Body of pancreas (tissue), 4 donors: ENCODE measurements at regions not wholly inside any gene's neighbourhood (a gene's known extent, or its start where the extent isn't known, plus 50 kb on each side); places are given as distances from the start of the nearest gene placed in this dataset.
"Not testable (repeated sequence)": the region's sequence is repeated elsewhere in the genome, so short reads cannot be mapped to it uniquely, and the experiment has no call there.

Experiments used
- ATAC-seq: fragments of 150-250 bp; one replicate; pipeline ENCODE4 v1.9.1; 2016
- DNase-seq, 4 donors: peaks; one replicate each; pipeline ENCODE4 v3.0.0-alpha.2; 2019
- H3K27ac ChIP-seq, 4 donors: fragments of 200-600 bp; sonication (generic); 1 replicate in 3 of 4; 2 replicates in 1 of 4; pipeline versions ENCODE4 v1.5.1 to v1.6.1; 2016 to 2019; ENCODE audit warnings: mild to moderate bottlenecking in 1 of 4, mixed read lengths in 1 of 4, moderate library complexity in 1 of 4
- H3K27me3 ChIP-seq, 2 donors: fragments of 200-600 bp; sonication (generic); one replicate each; pipeline ENCODE4 v1.6.0; 2016; ENCODE audit warnings: mild to moderate bottlenecking in 1 of 2
- H3K36me3 ChIP-seq, 2 donors: fragments of 200-600 bp; sonication (generic); replicated peaks in 1 of 2; 2 replicates each; pipeline ENCODE4 v1.5.1; 2016; ENCODE audit warnings: low read depth in 2 of 2; ENCODE audit not compliant: insufficient read depth in 1 of 2
- H3K4me1 ChIP-seq: fragments of 200-600 bp; sonication (generic); one replicate; pipeline ENCODE4 v1.6.0; 2016
- H3K4me3 ChIP-seq, 2 donors: fragments of 200-600 bp; sonication (generic); 1 replicate in 1 of 2; 2 replicates in 1 of 2; pipeline ENCODE4 v1.5.1; 2016 to 2019
- H3K9me3 ChIP-seq, 3 donors: fragments of 200-600 bp; sonication (generic); 1 replicate in 2 of 3; 2 replicates in 1 of 3; pipeline ENCODE4 v1.5.1; 2016
- CTCF ChIP-seq, 7 experiments: fragments of 450-650 bp in 4 of 7; fragments of 200-600 bp in 3 of 7; sonication (generic) in 3 of 7; IDR thresholded peaks; one replicate each; pipeline ENCODE4 v1.5.1; 2016 to 2019; ENCODE audit warnings: antibody characterized with exemption in 7 of 7
- POLR2A ChIP-seq, 3 donors: fragments of 450-650 bp; IDR thresholded peaks; one replicate each; pipeline ENCODE4 v1.6.1; 2016; ENCODE audit warnings: antibody characterized with exemption in 3 of 3, mild to moderate bottlenecking in 2 of 3
- WGBS, 2 donors: methylation state at CpG; one replicate each; pipeline ENCODE4 v1.1.5; 2017; 5-methylcytosine and 5-hydroxymethylcytosine counted together
- intact Hi-C: fragments of 100-400 bp; cut with DNase I; formaldehyde crosslinking; loops from one replicate; pipeline ENCODE4 v1.15.1; 2023

GRCh38 chr10:123221418-123221817, 67.2 kb downstream of the BUB3 start:
- no peaks in the 10 kb centered on the region for H3K9me3 ChIP-seq
- ATAC-seq = no peak
- H3K4me3 ChIP-seq = no peak overlapping the region
- TF ChIP-seq POLR2A (IDR thresholded peaks at IDR 0.05) = no peak
- no peak for TF ChIP-seq CTCF (IDR thresholded peaks at IDR 0.05)
- no peaks in the 10 kb centered on the region for H3K36me3 ChIP-seq
- intact Hi-C loops = no loop called here
- H3K4me1 ChIP-seq = no peaks in the 10 kb centered on the region
- no peak for DNase-seq
- H3K27ac ChIP-seq = no peak overlapping the region
- no peaks in the 10 kb centered on the region for H3K27me3 ChIP-seq

- intact Hi-C loops = no loop called here
- Histone ChIP-seq H3K27ac (no peak overlapping the region), H3K4me1 (no peaks in the 10 kb centered on the region), H3K27me3 (no peaks in the 10 kb centered on the region), H3K36me3 (no peaks in the 10 kb centered on the region), H3K4me3 (no peak overlapping the region), H3K9me3 (no peaks in the 10 kb centered on the region)
- 38 to 65% methylated on average over 4 of the region's 4 CpGs for WGBS, 2 donors
- ATAC-seq (no peak), DNase-seq (no peak)
- TF ChIP-seq CTCF (IDR thresholded peaks at IDR 0.05) = no peak
- TF ChIP-seq POLR2A (IDR thresholded peaks at IDR 0.05) = no peak
These were observed 68.6 kb downstream of the BUB3 start for GRCh38 chr10:123222832-123223231.

- Histone ChIP-seq H3K27me3 (no peaks in the 10 kb centered on the region), H3K4me1 (no peaks in the 10 kb centered on the region), H3K9me3 (no peaks in the 10 kb centered on the region), H3K36me3 (no peaks in the 10 kb centered on the region), H3K4me3 (no peak overlapping the region), H3K27ac (no peak overlapping the region)
- no peak for ATAC-seq
- TF ChIP-seq POLR2A (IDR thresholded peaks at IDR 0.05) (no peak), CTCF (IDR thresholded peaks at IDR 0.05) (no peak)
- DNase-seq = no peak
- intact Hi-C loops = no loop called here
- 49 to 86% methylated on average over 2 of the region's 2 CpGs for WGBS, 2 donors
These were observed 73.5 kb downstream of the BUB3 start for GRCh38 chr10:123227706-123228105.

GRCh38 chr10:123229927-123230630, 75.9 kb downstream of the BUB3 start:
- Histone ChIP-seq H3K36me3 (no peaks in the 10 kb centered on the region), H3K27ac (no peak overlapping the region), H3K9me3 (no peaks in the 10 kb centered on the region), H3K4me1 (no peaks in the 10 kb centered on the region), H3K4me3 (no peak overlapping the region), H3K27me3 (no peaks in the 10 kb centered on the region)
- TF ChIP-seq CTCF (IDR thresholded peaks at IDR 0.05) (no peak), POLR2A (IDR thresholded peaks at IDR 0.05) (no peak)
- WGBS, 2 donors = 64 to 72% methylated on average over 8 of the region's 8 CpGs
- DNase-seq = no peak
- ATAC-seq = no peak
- intact Hi-C loops = no loop called here

GRCh38 chr10:123232879-123233278, 78.7 kb downstream of the BUB3 start:
- H3K27ac ChIP-seq, intact Hi-C loops, H3K4me1 ChIP-seq, DNase-seq, H3K9me3 ChIP-seq, H3K27me3 ChIP-seq, H3K4me3 ChIP-seq, H3K36me3 ChIP-seq, ATAC-seq: not testable (repeated sequence)
- 76 to 87% methylated on average over 1 of the region's 1 CpG for WGBS, 2 donors

- intact Hi-C loops = not testable (repeated sequence)
- 95% methylated on average over 4 of the region's 4 CpGs for WGBS, 2 donors
These were observed 80.8 kb downstream of the BUB3 start for GRCh38 chr10:123235014-123235413.

More at GRCh38 chr10:123235014-123235413, 80.8 kb downstream of the BUB3 start:
- ATAC-seq, DNase-seq, H3K36me3 ChIP-seq, H3K9me3 ChIP-seq, H3K4me3 ChIP-seq, H3K4me1 ChIP-seq, H3K27ac ChIP-seq, H3K27me3 ChIP-seq: not testable (repeated sequence)
